Activated naive CD4-positive, alpha-beta T cell treated with anti-CD3 and anti-CD28 coated beads for 36 hours (primary cell): ENCODE measurements at regions not wholly inside any gene's neighbourhood (a gene's known extent, or its start where the extent isn't known, plus 50 kb on each side); places are given as distances from the start of the nearest gene placed in this dataset.

ENCODE experiments used
- CTCF ChIA-PET: fragments of 350-600 bp; sonication (Branson Sonifier 250); formaldehyde crosslinking; loops from one replicate; lab custom pipeline; 2021; ENCODE audit warnings: antibody characterized with exemption; lab: Charles Lee
- DNase-seq: peaks from one replicate; pipeline ENCODE4 v3.0.0-alpha.2; 2020
- H3K27ac Mint-ChIP-seq: one replicate; pipeline ENCODE4 v1.8.0; 2021; ENCODE audit warnings: mild to moderate bottlenecking, mixed read lengths
- H3K27me3 Mint-ChIP-seq: one replicate; pipeline ENCODE4 v1.8.0; 2021; ENCODE audit warnings: low read depth, mixed read lengths
- H3K36me3 Mint-ChIP-seq: one replicate; pipeline ENCODE4 v1.8.0; 2021; ENCODE audit warnings: low read depth, mixed read lengths
- H3K4me1 Mint-ChIP-seq: one replicate; pipeline ENCODE4 v1.8.0; 2021; ENCODE audit warnings: low read depth, mixed read lengths
- H3K4me3 Mint-ChIP-seq: one replicate; pipeline ENCODE4 v1.8.0; 2021; ENCODE audit warnings: mild to moderate bottlenecking, moderate library complexity, mixed read lengths
- H3K9me3 Mint-ChIP-seq: one replicate; pipeline ENCODE4 v1.8.0; 2021; ENCODE audit warnings: mixed read lengths
- intact Hi-C: fragments of 100-400 bp; cut with micrococcal nuclease; formaldehyde crosslinking; loops from one replicate; pipeline ENCODE4 v1.15.1; 2023

DNA sequence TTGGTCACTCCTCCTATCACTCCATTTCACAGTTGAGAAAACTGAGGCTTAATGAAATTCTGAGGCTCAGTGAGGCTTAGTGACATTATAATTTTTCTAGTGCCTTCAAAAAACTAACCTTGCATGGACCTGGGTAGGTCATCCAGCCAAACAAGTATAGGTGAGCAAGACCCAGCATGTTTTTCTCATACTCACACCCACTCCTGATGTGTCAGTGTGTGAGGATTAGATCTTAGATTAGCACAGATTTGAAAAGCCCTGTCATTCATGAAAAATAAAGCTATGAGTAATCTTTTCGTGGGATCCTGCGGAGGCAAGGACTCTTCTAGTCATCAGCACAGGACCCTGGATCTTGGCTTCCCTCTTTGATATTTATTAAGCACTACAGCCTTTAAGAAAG is 146.7 kb downstream of the CHIC2 start:
- no peak overlapping the region for H3K4me3 Mint-ChIP-seq
- no peak overlapping the region for H3K27ac Mint-ChIP-seq
- H3K36me3 Mint-ChIP-seq: no peaks in the 10 kb centered on the region
- H3K4me1 Mint-ChIP-seq: no peaks in the 10 kb centered on the region
- no peaks in the 10 kb centered on the region for H3K9me3 Mint-ChIP-seq
- H3K27me3 Mint-ChIP-seq: peaks cover 9% of the 10 kb centered on the region
- intact Hi-C loops: no loop called here
- CTCF ChIA-PET: interaction anchor here (1.0 kb wide), 1 partner anchor 8 kb away, joined by 4 read pairs; no protein-coding TSS in a partner anchor
- DNase-seq: no peak

DNA sequence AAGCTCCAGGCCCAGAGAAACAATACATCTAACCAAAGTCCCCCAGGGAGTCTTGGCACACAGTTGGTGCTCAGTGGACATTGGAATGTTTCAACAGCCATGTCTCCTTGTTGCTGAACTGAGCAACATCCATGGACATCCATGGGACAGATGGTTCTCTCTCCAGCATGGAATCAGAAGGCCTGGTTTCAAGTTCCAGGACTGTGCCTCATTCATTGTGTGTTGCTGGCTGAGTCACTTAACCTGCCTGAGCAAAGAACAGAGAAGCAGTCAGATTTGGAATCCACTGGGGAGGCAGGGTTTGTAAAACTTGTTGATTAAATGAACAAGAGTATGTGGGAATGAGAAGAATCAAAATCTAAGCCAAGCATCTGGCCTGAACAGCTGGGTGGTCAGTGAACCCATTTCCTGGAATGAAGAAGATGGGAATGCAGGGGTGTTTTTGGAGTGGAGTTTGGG is 147.9 kb downstream of the CHIC2 start:
- Mint-ChIP-seq H3K4me1 (no peaks in the 10 kb centered on the region), H3K4me3 (no peak overlapping the region), H3K9me3 (no peaks in the 10 kb centered on the region), H3K27me3 (peaks cover 9% of the 10 kb centered on the region), H3K36me3 (no peaks in the 10 kb centered on the region), H3K27ac (no peak overlapping the region)
- intact Hi-C loops: no loop called here
- DNase-seq: no peak
- CTCF ChIA-PET: interaction anchor here (3.4 kb wide), 1 partner anchor 317 kb away, joined by 16 read pairs; no protein-coding TSS in a partner anchor

DNA sequence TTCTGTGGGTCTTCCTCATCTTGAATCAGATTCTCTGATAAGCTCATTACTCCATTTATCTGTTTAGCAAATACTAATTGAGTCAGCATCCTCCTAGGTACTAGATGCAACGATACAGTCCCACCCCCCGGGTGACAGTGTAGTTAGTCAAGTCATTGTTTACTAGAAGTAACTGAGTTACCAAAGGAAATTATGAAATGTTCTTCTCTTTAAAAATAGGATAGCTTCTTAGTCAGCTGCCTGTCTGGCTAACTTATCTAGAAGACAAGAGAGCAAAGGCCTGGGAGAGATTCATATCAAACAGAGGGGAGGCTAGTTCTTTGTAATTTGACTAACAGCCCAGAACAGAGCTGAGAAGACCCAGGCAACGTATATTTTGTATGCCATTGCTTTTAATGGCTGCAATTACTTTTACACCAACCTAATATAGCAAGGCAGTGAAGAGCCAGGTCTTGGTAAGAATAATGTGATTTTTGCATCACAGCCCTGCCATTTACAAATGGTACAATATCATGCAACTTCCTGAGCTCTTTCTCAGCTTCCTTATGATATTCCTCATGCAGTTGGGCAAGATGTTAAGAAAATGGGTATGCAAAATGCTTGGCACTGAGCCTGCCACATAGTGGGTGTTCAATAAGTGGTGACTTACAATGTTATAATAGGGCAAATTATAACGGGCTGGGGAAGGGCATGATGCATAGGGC is 149.9 kb downstream of the CHIC2 start:
- H3K4me1 Mint-ChIP-seq: no peaks in the 10 kb centered on the region
- CTCF ChIA-PET: interaction anchor here (0.9 to 3.4 kb wide), 4 partner anchors 10 to 319 kb away, joined by 3 to 16 read pairs (median 4); no protein-coding TSS in a partner anchor
- H3K27ac Mint-ChIP-seq: no peak overlapping the region
- H3K4me3 Mint-ChIP-seq: no peak overlapping the region
- intact Hi-C loops: no loop called here
- H3K36me3 Mint-ChIP-seq: no peaks in the 10 kb centered on the region
- DNase-seq: peak; percentile 16
- H3K9me3 Mint-ChIP-seq: no peaks in the 10 kb centered on the region
- H3K27me3 Mint-ChIP-seq: peaks cover 11% of the 10 kb centered on the region

DNA sequence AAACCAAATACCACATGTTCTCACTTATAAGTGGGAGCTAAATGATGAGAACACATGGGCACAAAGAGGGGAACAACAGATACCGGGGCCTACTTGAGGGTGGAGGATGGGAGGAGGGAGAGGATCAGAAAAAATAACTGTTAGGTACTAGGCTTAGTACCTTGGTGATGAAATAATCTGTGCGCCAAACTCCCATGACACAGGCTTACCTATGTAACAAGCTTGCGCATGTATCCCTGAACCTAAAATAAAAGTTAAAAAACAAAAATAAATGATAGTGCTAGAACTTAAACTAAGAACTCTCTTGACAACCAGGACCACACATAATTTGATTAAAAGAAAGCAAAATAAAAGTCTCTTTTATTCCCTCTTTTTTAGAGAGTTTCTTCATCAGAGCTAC is 150.6 kb downstream of the CHIC2 start:
- no peak overlapping the region for H3K27ac Mint-ChIP-seq
- H3K4me1 Mint-ChIP-seq: peaks cover under 1% of the 10 kb centered on the region
- CTCF ChIA-PET: interaction anchor here (0.9 to 3.4 kb wide), 4 partner anchors 9 to 319 kb away, joined by 3 to 16 read pairs (median 4); no protein-coding TSS in a partner anchor
- no peak overlapping the region for H3K4me3 Mint-ChIP-seq
- H3K36me3 Mint-ChIP-seq: no peaks in the 10 kb centered on the region
- H3K27me3 Mint-ChIP-seq: peaks cover 12% of the 10 kb centered on the region
- no peak for DNase-seq
- intact Hi-C loops: no loop called here
- H3K9me3 Mint-ChIP-seq: no peaks in the 10 kb centered on the region

DNA sequence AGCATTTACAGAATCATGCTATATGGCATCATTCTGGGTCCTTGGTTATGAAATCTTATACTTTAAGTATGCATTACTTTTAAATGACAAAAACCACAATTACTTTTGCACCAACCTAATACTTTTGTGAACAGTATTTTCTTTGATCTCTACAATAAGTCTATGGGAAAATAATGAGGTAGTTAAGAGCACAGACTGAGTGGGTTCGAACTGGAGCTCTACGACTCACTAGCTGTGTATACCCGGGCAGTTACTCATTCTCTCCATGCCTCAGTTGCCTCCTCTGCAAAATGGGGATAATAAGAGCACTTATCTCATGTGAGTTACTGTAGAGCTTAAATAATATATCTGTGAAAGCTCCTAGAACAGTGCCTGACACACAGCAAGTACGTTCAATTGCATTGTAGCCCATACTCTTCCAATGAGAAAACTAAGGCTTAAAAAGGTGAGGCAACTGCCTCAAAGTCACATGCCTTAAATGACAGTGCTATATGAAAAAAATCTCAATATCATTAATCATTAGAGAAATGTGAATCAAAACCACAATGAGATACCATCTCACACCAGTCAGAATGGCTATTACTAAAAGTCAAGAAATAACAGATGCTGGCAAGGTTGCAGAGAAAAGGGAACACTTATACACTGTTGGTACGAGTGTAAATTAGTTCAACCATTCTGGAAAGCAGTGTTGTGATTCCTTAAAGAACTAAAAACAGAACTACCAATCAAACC is 151.5 kb downstream of the CHIC2 start:
- DNase-seq: no peak
- H3K27me3 Mint-ChIP-seq: peaks cover 20% of the 10 kb centered on the region
- H3K4me1 Mint-ChIP-seq: peaks cover 6% of the 10 kb centered on the region
- no peaks in the 10 kb centered on the region for H3K9me3 Mint-ChIP-seq
- H3K27ac Mint-ChIP-seq: no peak overlapping the region
- H3K4me3 Mint-ChIP-seq: no peak overlapping the region
- intact Hi-C loops: no loop called here
- CTCF ChIA-PET: interaction anchor here (0.5 to 2.6 kb wide), 3 partner anchors 17 to 319 kb away, joined by 4 to 7 read pairs (median 4); no protein-coding TSS in a partner anchor
- H3K36me3 Mint-ChIP-seq: no peaks in the 10 kb centered on the region

DNA sequence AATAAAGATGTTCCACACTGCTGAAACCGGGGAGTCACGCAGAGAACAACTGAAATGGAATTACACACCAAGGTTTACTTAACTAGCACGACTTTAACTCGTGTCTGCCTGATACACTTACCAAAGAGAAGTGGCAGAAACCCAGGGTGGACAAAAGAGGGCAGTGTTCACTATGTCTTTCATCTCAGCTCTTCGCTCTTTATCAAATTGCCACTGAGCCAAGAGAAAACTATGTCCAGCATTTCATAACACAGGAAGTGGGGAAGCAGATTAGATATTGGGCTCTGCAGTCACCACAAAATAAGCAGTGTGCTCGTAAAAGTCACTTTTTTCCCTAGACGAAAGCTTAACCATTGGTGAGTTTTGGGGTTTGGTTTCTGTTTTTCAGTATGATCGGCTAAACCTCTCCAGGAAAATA is 155.7 kb downstream of the CHIC2 start:
- intact Hi-C loops: loop anchor here (1.0 to 10.0 kb wide), 8 partner anchors 22 to 896 kb away; partner anchors contain the start of gene GSX2
- Mint-ChIP-seq H3K27ac (no peak overlapping the region), H3K36me3 (no peaks in the 10 kb centered on the region), H3K4me1 (peaks cover 12% of the 10 kb centered on the region), H3K27me3 (peaks cover 46% of the 10 kb centered on the region), H3K9me3 (no peaks in the 10 kb centered on the region), H3K4me3 (no peak overlapping the region)
- CTCF ChIA-PET: interaction anchor here (0.9 to 3.8 kb wide), 12 partner anchors 9 to 711 kb away, joined by 3 to 30 read pairs (median 6); no protein-coding TSS in a partner anchor
- DNase-seq: peak; percentile 23

DNA sequence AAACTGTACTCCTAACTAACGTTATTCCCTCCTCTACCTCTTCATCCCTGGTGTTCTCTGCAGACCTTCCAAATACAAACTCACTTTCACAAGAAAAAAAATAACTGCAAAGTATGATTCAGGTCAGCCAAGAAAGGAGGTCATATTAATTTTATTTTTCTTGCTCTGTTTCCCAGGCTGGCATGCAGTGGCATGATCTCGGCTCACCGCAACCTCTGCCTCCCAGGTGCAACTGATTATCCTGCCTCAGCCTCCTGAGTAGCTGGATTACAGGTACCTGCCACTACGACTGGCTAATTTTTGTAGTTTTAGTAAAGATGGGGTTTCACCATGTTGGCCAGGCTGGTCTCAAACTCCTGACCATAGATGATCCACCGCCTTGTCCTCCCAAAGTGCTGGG is 156.6 kb downstream of the CHIC2 start:
- CTCF ChIA-PET: interaction anchor here (0.7 to 3.8 kb wide), 10 partner anchors 11 to 326 kb away, joined by 3 to 30 read pairs (median 8); partner anchors contain the start of gene PDGFRA
- H3K36me3 Mint-ChIP-seq: no peaks in the 10 kb centered on the region
- no peak overlapping the region for H3K4me3 Mint-ChIP-seq
- no peaks in the 10 kb centered on the region for H3K9me3 Mint-ChIP-seq
- peaks cover 12% of the 10 kb centered on the region for H3K4me1 Mint-ChIP-seq
- DNase-seq: no peak
- H3K27ac Mint-ChIP-seq: no peak overlapping the region
- intact Hi-C loops: loop anchor here (1.0 to 10.0 kb wide), 8 partner anchors 23 to 895 kb away; partner anchors contain the start of gene GSX2
- peaks cover 46% of the 10 kb centered on the region for H3K27me3 Mint-ChIP-seq

DNA sequence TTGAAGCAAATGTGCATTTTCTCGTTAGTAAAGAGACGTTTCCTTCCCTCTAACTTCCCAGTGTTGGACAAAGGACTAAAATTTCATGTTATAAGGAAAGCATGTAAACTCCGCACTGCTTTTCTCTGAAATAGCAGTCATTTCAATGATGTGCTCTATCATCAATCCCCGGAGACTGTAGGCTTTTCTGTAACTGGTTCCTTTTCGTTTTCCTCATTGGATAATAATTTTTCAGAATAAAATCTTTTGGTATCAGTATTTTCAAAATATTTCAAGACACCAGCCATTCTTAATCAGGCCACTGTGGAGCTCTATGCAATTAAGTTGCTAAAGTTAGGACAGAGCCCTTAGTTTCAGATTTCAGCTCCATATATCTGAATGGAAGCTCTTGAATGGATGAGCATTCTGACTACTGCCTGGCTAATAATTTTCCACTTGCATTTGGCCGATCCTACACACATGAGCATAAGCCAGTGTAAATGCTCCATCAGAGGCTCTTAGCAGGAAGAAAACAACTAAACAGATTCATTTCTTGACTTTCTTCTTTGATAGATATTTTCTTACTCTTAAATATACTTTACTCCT is 157.7 kb downstream of the CHIC2 start:
- Mint-ChIP-seq H3K27me3 (peaks cover 52% of the 10 kb centered on the region), H3K9me3 (no peaks in the 10 kb centered on the region), H3K36me3 (no peaks in the 10 kb centered on the region), H3K4me1 (peaks cover 12% of the 10 kb centered on the region), H3K27ac (no peak overlapping the region), H3K4me3 (no peak overlapping the region)
- intact Hi-C loops: loop anchor here (5.0 to 10.0 kb wide), 3 partner anchors 196 to 894 kb away; partner anchors contain the start of gene GSX2
- CTCF ChIA-PET: interaction anchor here (0.9 to 3.8 kb wide), 3 partner anchors 24 to 322 kb away, joined by 3 to 24 read pairs (median 3); partner anchors contain the start of gene PDGFRA
- no peak for DNase-seq

DNA sequence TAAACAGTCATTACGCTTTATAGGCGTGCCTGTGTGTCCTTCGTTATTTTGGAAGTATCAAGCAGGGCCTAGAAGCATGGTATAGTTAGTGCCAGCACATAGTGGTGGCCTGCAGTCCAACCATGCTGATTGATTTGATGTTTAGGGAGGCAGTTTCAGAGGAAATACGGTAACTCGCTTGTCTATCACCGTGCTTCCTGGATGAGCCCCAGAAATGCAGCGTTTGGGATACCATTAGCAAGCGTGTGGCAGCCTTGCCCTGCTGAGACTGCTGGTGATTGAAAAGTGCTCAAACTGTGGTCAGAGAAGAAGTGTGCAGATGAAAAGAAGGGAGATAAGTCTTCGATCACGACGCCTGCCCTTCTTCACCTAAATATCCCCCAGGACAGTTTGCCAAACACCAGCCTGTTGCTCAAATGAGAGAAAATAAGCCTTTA is 158.4 kb downstream of the CHIC2 start:
- Mint-ChIP-seq H3K27me3 (peaks cover 52% of the 10 kb centered on the region), H3K4me1 (peaks cover 12% of the 10 kb centered on the region), H3K36me3 (no peaks in the 10 kb centered on the region), H3K9me3 (no peaks in the 10 kb centered on the region), H3K27ac (no peak overlapping the region), H3K4me3 (peak overlapping the region; percentile 40)
- peak; percentile 15 for DNase-seq
- intact Hi-C loops: loop anchor here (5.0 to 10.0 kb wide), 3 partner anchors 196 to 894 kb away; partner anchors contain the start of gene GSX2
- CTCF ChIA-PET: interaction anchor here (1.7 to 2.2 kb wide), 3 partner anchors 200 to 329 kb away, joined by 3 to 9 read pairs (median 6); no protein-coding TSS in a partner anchor

DNA sequence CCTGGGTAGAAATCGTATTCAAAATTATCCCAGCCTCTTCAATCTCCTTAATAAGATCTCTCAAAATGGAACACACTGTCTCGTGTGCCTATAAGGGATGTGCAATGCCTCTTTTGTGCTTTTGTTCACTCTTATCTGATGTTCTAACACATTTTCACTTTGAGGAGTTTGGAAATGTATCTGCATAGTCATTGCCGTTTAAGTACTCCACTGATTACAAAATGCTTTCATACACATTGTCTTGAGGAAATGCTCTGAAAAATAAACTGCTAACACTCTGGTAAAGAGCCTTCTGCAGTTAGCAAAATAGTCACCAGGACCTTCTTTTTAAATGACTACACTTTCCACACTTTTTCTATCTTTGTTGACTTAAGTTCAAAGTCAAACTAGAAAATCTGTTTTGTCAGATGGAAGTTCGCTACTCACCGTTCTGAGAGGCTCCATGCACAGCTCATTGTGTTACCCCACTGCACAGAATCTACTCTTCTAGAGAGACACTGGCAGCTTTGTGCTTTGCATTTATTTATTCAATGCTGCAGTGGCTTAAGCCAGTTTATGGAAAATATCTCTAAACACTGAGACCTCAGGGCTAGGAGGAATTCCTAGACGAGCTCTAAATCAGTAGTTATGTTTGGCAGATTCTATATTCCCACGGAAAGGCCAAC is 159.0 kb downstream of the CHIC2 start:
- Mint-ChIP-seq H3K27ac (no peak overlapping the region), H3K27me3 (peaks cover 54% of the 10 kb centered on the region), H3K36me3 (no peaks in the 10 kb centered on the region), H3K4me3 (no peak overlapping the region), H3K4me1 (peaks cover 12% of the 10 kb centered on the region), H3K9me3 (no peaks in the 10 kb centered on the region)
- DNase-seq: no peak
- intact Hi-C loops: loop anchor here (5.0 to 10.0 kb wide), 3 partner anchors 197 to 893 kb away; partner anchors contain the start of gene GSX2
- CTCF ChIA-PET: interaction anchor here (1.7 to 2.2 kb wide), 2 partner anchors 327 to 329 kb away, joined by 6 to 9 read pairs; no protein-coding TSS in a partner anchor

DNA sequence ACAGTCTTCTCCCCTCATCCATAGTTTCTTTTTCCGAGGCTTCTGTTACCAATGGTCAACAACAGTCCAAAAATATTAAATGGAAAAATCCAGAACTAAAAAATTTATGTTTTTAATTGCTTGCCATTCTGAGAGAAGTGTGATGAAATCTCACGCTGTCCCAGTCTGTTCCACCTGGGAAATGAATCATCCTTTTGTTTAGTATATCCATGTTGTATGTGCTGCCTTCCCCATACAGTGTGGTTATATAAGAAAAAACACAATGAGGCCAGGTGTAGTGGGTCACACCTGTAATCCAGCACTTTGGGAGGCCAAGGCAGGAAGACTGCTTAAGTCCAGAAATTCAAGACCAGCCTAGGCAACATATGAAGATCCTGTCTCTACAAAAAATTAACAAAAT is 161.6 kb downstream of the CHIC2 start:
- intact Hi-C loops: loop anchor here (10.0 kb wide), 1 partner anchor 198 kb away; no protein-coding TSS in a partner anchor
- CTCF ChIA-PET: no interaction called here
- no peak overlapping the region for H3K4me3 Mint-ChIP-seq
- no peaks in the 10 kb centered on the region for H3K36me3 Mint-ChIP-seq
- peaks cover 6% of the 10 kb centered on the region for H3K4me1 Mint-ChIP-seq
- H3K27ac Mint-ChIP-seq: no peak overlapping the region
- H3K27me3 Mint-ChIP-seq: peaks cover 45% of the 10 kb centered on the region
- H3K9me3 Mint-ChIP-seq: no peaks in the 10 kb centered on the region
- DNase-seq: no peak
